Fibroblast of lung (primary cell): ENCODE measurements at regions not wholly inside any gene's neighbourhood (a gene's known extent, or its start where the extent isn't known, plus 50 kb on each side); places are given as distances from the start of the nearest gene placed in this dataset.

Experiments used
- CTCF ChIP-seq, 2 donors: IDR thresholded peaks in 1 of 2; conservative IDR thresholded peaks in 1 of 2; 1 replicate in 1 of 2; 2 replicates in 1 of 2; pipeline ENCODE4 v1.5.1; 2011 to 2012; ENCODE audit warnings: low read length in 2 of 2, control low read depth in 1 of 2, inconsistent platforms in 1 of 2, low read depth in 1 of 2, mild to moderate bottlenecking in 1 of 2
- EZH2 ChIP-seq: IDR thresholded peaks from 2 replicates; pipeline ENCODE4 v1.5.1; 2012; ENCODE audit warnings: low read length, control low read depth, mild to moderate bottlenecking; ENCODE audit errors: missing control alignments

GRCh38 chr13:80585531-80585930, 244.6 kb upstream of the SPRY2 start:
- TF ChIP-seq CTCF (conservative IDR thresholded peaks at IDR 0.05 in 1 of 2, IDR thresholded peaks at IDR 0.05 in 1 of 2; ENCODE audit: low read depth in 1 of 2, low read length in 2 of 2): no peak
- no peak for TF ChIP-seq EZH2
